ENCODE measurements at regions not wholly inside any gene's neighbourhood (a gene's known extent, or its start where the extent isn't known, plus 50 kb on each side); places are given as distances from the start of the nearest gene placed in this dataset.
"Not testable (repeated sequence)": the region's sequence is repeated elsewhere in the genome, so short reads cannot be mapped to it uniquely, and the experiment has no call there.

DNA sequence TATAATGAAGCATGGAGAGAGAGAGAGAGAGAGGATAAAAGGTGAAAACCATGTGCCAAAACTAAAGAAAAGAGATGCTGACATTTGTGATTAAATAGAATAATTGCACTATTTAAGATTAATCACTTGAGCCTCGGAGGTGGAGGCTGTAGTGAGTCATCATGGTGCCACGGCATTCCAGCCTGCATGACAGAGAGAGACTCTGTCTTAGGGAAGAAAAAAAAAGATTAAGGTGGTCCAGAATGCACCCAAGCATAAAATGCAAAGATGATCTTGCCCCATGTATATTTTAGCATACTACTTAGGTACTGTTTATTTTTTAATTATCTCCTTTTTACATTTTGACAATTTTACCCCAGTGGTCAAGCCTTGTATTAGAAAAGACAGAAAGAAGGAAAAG is 742.5 kb downstream of the SPATA31A1 start:
- POLR2A ChIA-PET; H3K4me1 Mint-ChIP-seq; H3K36me3 Mint-ChIP-seq; CTCF ChIA-PET; H3K27me3 Mint-ChIP-seq (ENCODE audit: low read depth); H3K9me3 Mint-ChIP-seq; ATAC-seq; H3K27ac Mint-ChIP-seq; DNase-seq (ENCODE audit: low spot score); H3K4me3 Mint-ChIP-seq: not testable (repeated sequence)

DNA sequence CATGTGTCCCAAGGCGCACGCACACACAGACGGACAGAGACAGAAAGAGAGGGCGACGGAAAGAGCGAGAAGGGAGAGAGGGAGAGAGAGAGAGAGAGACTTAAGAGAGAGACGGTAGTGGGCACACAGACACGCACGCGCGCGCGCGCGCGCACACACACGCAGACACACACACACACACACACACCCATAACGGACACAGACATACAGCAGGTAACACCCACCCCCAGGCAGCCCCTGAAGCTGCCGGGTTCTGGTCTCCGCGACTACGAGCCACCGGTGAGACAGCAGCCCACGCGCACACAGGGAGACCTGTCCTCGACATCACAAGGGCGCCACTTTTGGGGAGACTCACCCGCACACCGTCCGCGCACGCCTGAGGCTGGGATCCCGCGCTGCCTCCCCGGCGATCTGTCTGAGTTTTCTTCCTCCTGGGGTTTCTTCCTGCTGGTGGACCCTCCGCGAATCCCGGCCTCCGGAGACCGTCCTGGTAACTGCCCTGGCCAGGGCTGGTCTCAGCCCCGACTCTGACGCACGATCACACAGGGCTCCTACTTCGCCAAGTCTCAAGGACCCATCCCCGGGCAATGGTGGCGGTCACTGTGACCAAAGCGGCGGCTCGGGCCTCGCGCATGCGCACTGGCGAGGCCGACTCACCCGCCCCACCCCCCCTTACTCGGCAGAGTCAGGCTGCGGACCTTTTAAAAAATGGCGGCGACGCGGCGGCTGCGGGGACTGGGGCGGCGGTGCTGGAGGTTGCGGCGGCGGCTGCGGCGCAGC is 750.7 kb downstream of the SPATA31A1 start:
- H3K4me1 Mint-ChIP-seq; POLR2A ChIA-PET; ATAC-seq; DNase-seq (ENCODE audit: low spot score); CTCF ChIA-PET; H3K36me3 Mint-ChIP-seq; H3K9me3 Mint-ChIP-seq; H3K27ac Mint-ChIP-seq; H3K27me3 Mint-ChIP-seq (ENCODE audit: low read depth): not testable (repeated sequence)
- peak overlapping the region; percentile 72 for H3K4me3 Mint-ChIP-seq

DNA sequence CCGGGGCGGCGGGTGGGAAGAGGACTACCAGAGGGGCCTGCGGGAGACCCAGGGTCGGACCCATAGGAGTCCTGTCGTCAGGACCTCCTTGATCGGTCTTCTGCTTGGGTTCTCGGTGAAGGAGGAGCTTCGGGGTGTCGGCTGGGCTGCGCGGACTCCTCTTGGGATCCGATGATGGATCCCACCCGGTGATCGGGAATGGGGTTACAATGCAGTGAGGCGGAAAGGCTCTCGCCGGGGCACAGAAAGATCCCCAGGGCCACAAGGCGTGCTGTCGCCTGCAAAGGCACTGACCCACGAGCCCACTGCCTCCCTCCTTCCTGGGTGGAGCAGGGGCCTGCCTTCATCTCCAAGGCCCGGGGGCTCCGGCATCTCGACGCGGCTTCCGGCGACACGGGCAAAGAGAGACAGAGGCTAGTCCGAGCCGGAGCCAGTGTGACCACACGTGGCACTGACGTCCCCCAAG is 751.3 kb downstream of the SPATA31A1 start:
- POLR2A ChIA-PET; DNase-seq (ENCODE audit: low spot score); H3K9me3 Mint-ChIP-seq; H3K27me3 Mint-ChIP-seq (ENCODE audit: low read depth); H3K4me3 Mint-ChIP-seq; CTCF ChIA-PET; H3K27ac Mint-ChIP-seq; ATAC-seq; H3K4me1 Mint-ChIP-seq; H3K36me3 Mint-ChIP-seq: not testable (repeated sequence)

DNA sequence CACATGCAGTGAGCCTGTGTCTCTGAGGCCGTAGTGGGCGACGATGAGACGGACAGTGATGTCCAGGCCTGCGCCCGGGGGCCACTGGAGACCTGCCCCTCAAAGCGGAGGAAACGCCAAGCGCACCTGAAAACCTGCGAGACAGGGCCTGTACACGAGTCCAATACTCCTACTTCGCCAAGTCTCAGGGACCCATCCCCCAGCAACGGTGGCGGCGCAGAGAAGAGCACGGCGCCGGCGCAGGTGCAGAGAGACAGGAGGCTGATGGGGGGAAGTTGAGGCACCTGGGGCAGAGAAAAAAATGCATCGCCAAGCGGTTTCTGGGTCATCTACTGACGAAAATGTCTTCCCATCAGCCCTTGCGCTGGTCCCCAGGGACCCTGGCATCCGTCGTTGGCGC is 751.8 kb downstream of the SPATA31A1 start:
- H3K4me1 Mint-ChIP-seq; H3K36me3 Mint-ChIP-seq; H3K9me3 Mint-ChIP-seq; DNase-seq (ENCODE audit: low spot score); CTCF ChIA-PET; H3K27ac Mint-ChIP-seq; ATAC-seq; H3K4me3 Mint-ChIP-seq; H3K27me3 Mint-ChIP-seq (ENCODE audit: low read depth); POLR2A ChIA-PET: not testable (repeated sequence)

DNA sequence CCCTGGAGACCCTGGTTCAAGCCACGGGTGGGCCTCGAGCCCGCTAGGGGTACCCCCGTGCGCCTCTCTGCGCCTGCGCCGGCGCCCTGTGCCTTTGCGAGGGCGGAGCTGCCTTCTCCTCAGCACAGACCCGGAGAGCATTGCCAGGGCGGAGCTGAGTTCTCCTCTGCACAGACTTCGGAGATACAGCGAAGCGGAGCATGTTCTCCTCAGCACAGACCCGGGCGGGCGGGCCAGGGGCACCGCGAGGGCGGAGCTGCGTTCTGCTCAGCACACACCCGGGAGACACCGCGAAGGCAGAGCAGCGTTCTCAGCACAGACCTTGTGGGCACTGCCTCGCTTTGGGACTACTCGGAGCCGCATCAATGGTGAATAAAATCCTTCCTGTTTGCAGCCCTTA is 753.0 kb downstream of the SPATA31A1 start:
- H3K36me3 Mint-ChIP-seq; POLR2A ChIA-PET; DNase-seq (ENCODE audit: low spot score); H3K9me3 Mint-ChIP-seq; H3K4me3 Mint-ChIP-seq; H3K27me3 Mint-ChIP-seq (ENCODE audit: low read depth); H3K27ac Mint-ChIP-seq; ATAC-seq; H3K4me1 Mint-ChIP-seq; CTCF ChIA-PET: not testable (repeated sequence)

DNA sequence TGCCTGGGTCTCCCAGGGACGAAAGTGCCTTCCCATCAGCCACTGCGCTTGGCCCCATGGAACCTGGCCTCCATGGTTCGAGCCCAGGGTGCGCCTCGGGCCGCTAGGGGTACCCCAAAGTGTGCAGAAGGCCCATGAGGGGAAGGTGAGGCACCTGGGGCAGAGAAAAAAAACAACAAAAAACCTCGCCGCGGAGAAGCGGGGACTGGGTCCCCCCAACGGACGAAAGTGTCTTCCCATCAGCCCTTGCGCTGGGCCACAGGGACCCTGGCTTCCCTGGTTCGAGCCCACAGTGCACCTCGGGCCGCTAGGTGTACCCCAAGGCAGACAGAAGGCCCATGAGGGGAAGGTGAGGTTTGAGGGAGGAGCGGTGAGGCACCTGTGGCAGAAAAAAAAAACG is 755.3 kb downstream of the SPATA31A1 start:
- DNase-seq (ENCODE audit: low spot score); H3K27ac Mint-ChIP-seq; H3K9me3 Mint-ChIP-seq; CTCF ChIA-PET; POLR2A ChIA-PET; H3K27me3 Mint-ChIP-seq (ENCODE audit: low read depth); H3K36me3 Mint-ChIP-seq; H3K4me1 Mint-ChIP-seq; H3K4me3 Mint-ChIP-seq; ATAC-seq: not testable (repeated sequence)

DNA sequence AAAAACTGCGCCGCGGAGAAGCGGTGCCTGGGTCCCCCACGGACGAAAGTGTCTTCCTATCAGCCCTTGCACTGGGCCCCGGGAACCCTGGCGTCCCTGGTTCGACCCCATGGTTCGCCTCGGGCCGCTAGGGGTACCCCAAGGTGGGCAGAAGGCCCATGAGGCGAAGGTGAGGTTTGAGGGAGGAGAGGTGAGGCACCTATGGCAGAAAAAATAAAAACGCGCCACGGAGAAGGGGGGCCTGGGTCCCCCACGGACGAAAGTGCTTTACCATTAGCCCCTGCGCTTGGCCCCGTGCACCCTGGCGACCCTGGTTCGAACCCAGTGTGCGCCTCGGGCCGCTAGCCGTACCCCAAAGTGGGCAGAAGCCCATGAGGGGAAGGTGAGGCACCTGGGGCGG is 756.1 kb downstream of the SPATA31A1 start:
- H3K4me1 Mint-ChIP-seq; DNase-seq (ENCODE audit: low spot score); H3K36me3 Mint-ChIP-seq; CTCF ChIA-PET; ATAC-seq; H3K27me3 Mint-ChIP-seq (ENCODE audit: low read depth); POLR2A ChIA-PET; H3K27ac Mint-ChIP-seq; H3K4me3 Mint-ChIP-seq; H3K9me3 Mint-ChIP-seq: not testable (repeated sequence)

DNA sequence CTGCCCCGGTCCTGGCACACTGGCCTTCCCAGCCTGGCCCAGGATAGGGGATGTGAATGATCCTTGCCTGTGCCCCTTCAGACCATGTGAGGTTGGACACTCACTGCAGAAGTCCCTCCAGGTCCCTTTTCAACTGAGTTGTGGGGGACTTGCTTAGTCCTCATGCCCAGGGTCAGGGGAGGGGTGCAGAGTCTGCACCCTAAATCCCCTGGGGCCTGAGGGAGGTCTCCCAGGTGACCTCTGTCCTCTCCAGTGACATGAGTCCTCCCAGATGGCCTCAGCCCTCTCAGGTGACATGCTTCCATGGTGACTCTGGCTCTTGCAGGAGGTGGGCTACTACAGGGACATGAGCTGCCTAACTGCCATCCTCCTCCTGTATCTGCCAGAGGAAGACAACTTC is 775.1 kb downstream of the SPATA31A1 start:
- CTCF ChIA-PET; DNase-seq (ENCODE audit: low spot score); H3K27ac Mint-ChIP-seq; H3K4me1 Mint-ChIP-seq; H3K4me3 Mint-ChIP-seq; H3K9me3 Mint-ChIP-seq; POLR2A ChIA-PET; H3K36me3 Mint-ChIP-seq; H3K27me3 Mint-ChIP-seq (ENCODE audit: low read depth); ATAC-seq: not testable (repeated sequence)

DNA sequence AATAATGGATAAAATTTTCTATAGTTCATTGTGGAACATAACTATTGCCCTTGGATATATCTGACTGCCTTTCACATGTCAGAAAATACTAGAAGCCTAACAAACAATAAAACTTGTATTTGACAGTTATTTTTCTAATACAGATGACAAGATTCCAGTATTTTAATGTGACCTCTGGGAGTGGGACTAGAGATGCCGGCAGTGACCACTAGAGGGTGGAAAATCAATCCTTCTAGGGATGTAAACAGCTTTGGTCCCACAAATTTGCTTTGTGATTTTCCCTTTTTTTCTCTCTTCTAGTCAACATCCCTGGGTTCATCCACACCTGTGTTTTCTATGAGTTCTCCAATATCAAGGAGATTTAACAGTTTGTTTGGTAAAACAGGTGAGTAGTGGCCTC is 813.7 kb downstream of the SPATA31A1 start:
- H3K4me3 Mint-ChIP-seq; H3K9me3 Mint-ChIP-seq; DNase-seq (ENCODE audit: low spot score); POLR2A ChIA-PET; H3K27me3 Mint-ChIP-seq (ENCODE audit: low read depth); H3K27ac Mint-ChIP-seq; H3K36me3 Mint-ChIP-seq; CTCF ChIA-PET; H3K4me1 Mint-ChIP-seq: not testable (repeated sequence)
- ATAC-seq: peak; percentile 88

DNA sequence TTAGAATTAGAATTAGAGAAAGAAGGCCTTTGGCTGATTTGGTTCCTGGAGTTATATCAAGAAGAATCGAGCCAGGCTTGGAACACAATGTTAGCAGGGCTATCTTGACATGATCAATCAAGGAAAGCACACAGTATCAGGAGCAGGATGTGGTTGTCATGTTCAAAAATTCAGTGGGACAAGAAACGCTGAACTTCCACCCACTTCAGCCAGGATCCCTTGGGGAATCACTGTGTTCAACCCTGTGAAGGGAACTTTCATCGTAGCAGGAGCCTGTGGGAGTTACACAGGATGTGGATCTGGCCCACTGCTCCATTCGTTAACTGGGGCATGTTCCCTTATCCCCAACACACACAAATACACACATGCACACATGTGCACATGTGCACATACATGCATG is 817.8 kb downstream of the SPATA31A1 start:
- POLR2A ChIA-PET; H3K36me3 Mint-ChIP-seq; H3K4me3 Mint-ChIP-seq; DNase-seq (ENCODE audit: low spot score); H3K27me3 Mint-ChIP-seq (ENCODE audit: low read depth); H3K9me3 Mint-ChIP-seq; CTCF ChIA-PET; H3K27ac Mint-ChIP-seq; ATAC-seq: not testable (repeated sequence)
- peaks cover 11% of the 10 kb centered on the region for H3K4me1 Mint-ChIP-seq

DNA sequence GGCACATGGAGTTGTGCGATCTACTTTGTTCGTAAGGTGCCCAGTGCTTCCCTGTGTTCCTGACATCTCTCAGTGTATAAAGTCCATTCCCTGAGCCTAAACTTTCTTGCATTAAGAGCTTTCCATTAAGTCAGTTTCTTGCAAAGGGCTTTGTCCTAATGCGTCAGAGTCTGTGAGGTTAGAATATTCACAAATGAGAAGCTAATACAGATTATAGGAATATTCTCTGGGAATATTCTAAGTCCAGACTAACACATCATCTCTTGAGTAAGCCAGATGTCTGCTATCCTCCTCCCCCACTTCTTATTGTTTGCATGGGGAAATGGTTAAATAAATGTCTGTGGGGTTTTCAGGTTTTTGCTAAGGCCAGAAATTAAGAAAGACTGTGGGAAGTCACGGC is 818.6 kb downstream of the SPATA31A1 start:
- H3K27me3 Mint-ChIP-seq (ENCODE audit: low read depth); H3K9me3 Mint-ChIP-seq; POLR2A ChIA-PET; ATAC-seq; H3K27ac Mint-ChIP-seq; CTCF ChIA-PET; H3K4me3 Mint-ChIP-seq; H3K36me3 Mint-ChIP-seq; DNase-seq (ENCODE audit: low spot score): not testable (repeated sequence)
- peaks cover 11% of the 10 kb centered on the region for H3K4me1 Mint-ChIP-seq

DNA sequence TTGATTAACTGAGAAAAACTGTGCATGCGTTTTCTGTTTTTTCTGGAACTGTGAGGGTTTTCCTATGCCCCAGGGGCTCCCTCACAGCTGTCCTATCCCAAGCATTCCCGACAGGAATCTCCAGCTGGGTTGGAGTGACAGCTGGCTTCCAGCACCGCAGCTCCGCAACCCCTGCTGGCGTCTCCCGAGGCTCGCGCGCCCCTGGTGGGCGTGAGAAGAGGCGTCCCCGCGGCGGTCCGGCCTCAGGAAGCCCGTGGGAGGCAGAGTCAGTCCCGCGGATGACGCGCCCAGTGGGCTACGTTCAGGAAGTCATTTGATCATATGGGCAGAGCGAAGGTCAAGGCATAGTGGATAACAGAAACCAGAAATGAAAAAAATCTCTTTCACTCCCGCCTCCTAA is 821.9 kb downstream of the SPATA31A1 start:
- H3K36me3 Mint-ChIP-seq; H3K4me3 Mint-ChIP-seq; H3K27ac Mint-ChIP-seq; POLR2A ChIA-PET; H3K27me3 Mint-ChIP-seq (ENCODE audit: low read depth); CTCF ChIA-PET; H3K9me3 Mint-ChIP-seq: not testable (repeated sequence)
- peak; percentile 81 for ATAC-seq
- H3K4me1 Mint-ChIP-seq: peaks cover 11% of the 10 kb centered on the region
- peak; percentile 31 for DNase-seq (ENCODE audit: low spot score)

DNA sequence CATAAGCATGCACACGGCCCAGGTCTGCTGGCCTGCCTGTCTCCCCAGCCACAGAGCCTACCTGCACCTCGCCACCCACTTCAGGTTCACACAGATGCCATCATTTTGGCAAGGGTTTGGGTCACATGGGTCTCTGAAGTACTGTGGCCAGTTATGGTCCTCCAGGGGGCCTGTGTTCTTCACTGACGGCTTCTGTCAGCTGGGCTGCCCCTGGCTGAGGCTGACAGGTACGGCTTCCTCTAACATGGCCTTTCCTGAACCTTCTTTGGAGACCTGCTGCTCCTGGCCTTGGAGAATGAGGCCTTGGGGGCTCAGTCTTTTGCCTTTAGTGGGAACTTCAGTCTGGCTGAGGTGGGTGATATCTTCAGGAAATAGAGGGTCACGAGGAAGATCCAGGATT is 835.9 kb downstream of the SPATA31A1 start:
- CTCF ChIA-PET: not testable (repeated sequence)

More for the DNA sequence above, 835.9 kb downstream of the SPATA31A1 start:
- peaks cover 51% of the 10 kb centered on the region for H3K27me3 Mint-ChIP-seq (ENCODE audit: low read depth)
- H3K9me3 Mint-ChIP-seq; DNase-seq (ENCODE audit: low spot score); H3K4me3 Mint-ChIP-seq; ATAC-seq; H3K4me1 Mint-ChIP-seq; H3K36me3 Mint-ChIP-seq; H3K27ac Mint-ChIP-seq; POLR2A ChIA-PET: not testable (repeated sequence)

Data from WTC11 (cell line).